GM23338 (cell line): ENCODE measurements at regions not wholly inside any gene's neighbourhood (a gene's known extent, or its start where the extent isn't known, plus 50 kb on each side); places are given as distances from the start of the nearest gene placed in this dataset.

Experiments
- ATAC-seq: fragments of 200-7000 bp; cut with Tn5 transposase; 3 replicates; pipeline ENCODE4 v1.9.1; 2020
- DNase-seq: peaks from one replicate; pipeline ENCODE4 v3.0.0-alpha.2; 2015; ENCODE audit warnings: low spot score
- H2AFZ ChIP-seq: fragments of 200-600 bp; sonication (generic); 2 replicates; pipeline ENCODE4 v1.8.0; 2016; ENCODE audit warnings: antibody characterized with exemption, mild to moderate bottlenecking, moderate library complexity
- H3F3A ChIP-seq: fragments of 200-600 bp; sonication (generic); replicated peaks from 2 replicates; pipeline ENCODE4 v1.8.0; 2017; ENCODE audit warnings: antibody characterized with exemption, mixed run types, low read depth
- H3K27ac ChIP-seq: fragments of 200-600 bp; sonication (generic); 2 replicates; pipeline ENCODE4 v1.6.1; 2016; ENCODE audit warnings: low read depth
- H3K27me3 ChIP-seq: fragments of 200-600 bp; sonication (generic); 2 replicates; pipeline ENCODE4 v1.8.0; 2016; ENCODE audit warnings: mild to moderate bottlenecking, mixed run types, moderate library complexity; ENCODE audit not compliant: insufficient read depth
- H3K36me3 ChIP-seq: fragments of 200-600 bp; sonication (generic); 2 replicates; pipeline ENCODE4 v1.8.0; 2016; ENCODE audit warnings: mild to moderate bottlenecking; ENCODE audit not compliant: insufficient read depth
- H3K4me1 ChIP-seq: fragments of 200-600 bp; sonication (generic); 2 replicates; pipeline ENCODE4 v1.8.0; 2016; ENCODE audit warnings: mild to moderate bottlenecking, moderate library complexity; ENCODE audit not compliant: insufficient read depth
- H3K4me2 ChIP-seq: fragments of 200-600 bp; sonication (generic); 2 replicates; pipeline ENCODE4 v1.7.1; 2017; ENCODE audit warnings: mixed run types
- H3K4me3 ChIP-seq: fragments of 200-600 bp; sonication (generic); 2 replicates; pipeline ENCODE4 v1.6.1; 2016; ENCODE audit warnings: mixed run types
- H3K79me2 ChIP-seq: fragments of 200-600 bp; sonication (generic); replicated peaks from 2 replicates; pipeline ENCODE4 v1.8.0; 2017; ENCODE audit warnings: mild to moderate bottlenecking; ENCODE audit not compliant: insufficient read depth
- H3K9me2 ChIP-seq: fragments of 200-600 bp; sonication (generic); 2 replicates; pipeline ENCODE4 v1.8.0; 2017; ENCODE audit not compliant: insufficient read depth
- H4K20me1 ChIP-seq: fragments of 200-600 bp; sonication (generic); replicated peaks from 2 replicates; pipeline ENCODE4 v1.8.0; 2017; ENCODE audit warnings: mild to moderate bottlenecking; ENCODE audit not compliant: insufficient read depth
- H3K27ac Mint-ChIP-seq: 2 replicates; pipeline ENCODE4 v1.8.0; 2020; ENCODE audit warnings: inconsistent platforms, mild to moderate bottlenecking, moderate library complexity, mixed read lengths
- H3K27me3 Mint-ChIP-seq: 3 replicates; pipeline ENCODE4 v1.8.0; 2022; ENCODE audit warnings: low read depth, mild to moderate bottlenecking, moderate library complexity, mixed read lengths, inconsistent platforms; ENCODE audit not compliant: insufficient read depth, poor library complexity
- H3K36me3 Mint-ChIP-seq: 3 replicates; pipeline ENCODE4 v1.8.0; 2021; ENCODE audit warnings: low read depth, mild to moderate bottlenecking, inconsistent platforms, moderate library complexity, mixed read lengths
- H3K4me1 Mint-ChIP-seq: 3 replicates; pipeline ENCODE4 v1.8.0; 2020; ENCODE audit warnings: mild to moderate bottlenecking, inconsistent platforms, mixed read lengths
- H3K4me3 Mint-ChIP-seq: 3 replicates; pipeline ENCODE4 v1.8.0; 2021; ENCODE audit warnings: moderate library complexity, mild to moderate bottlenecking, inconsistent platforms, mixed read lengths
- H3K9me3 Mint-ChIP-seq: 3 replicates; pipeline ENCODE4 v1.8.0; 2020; ENCODE audit warnings: moderate library complexity, mild to moderate bottlenecking, inconsistent platforms, mixed read lengths
- CTCF ChIP-seq, 2 experiments: fragments of 200-600 bp in 1 of 2; sonication (generic) in 1 of 2; conservative IDR thresholded peaks; 2 replicates each; pipeline versions ENCODE4 v1.5.1 to v1.6.1; 2016 to 2017; ENCODE audit warnings: antibody characterized with exemption in 2 of 2, low read depth in 2 of 2, mild to moderate bottlenecking in 2 of 2, moderate library complexity in 1 of 2
- ETS1 ChIP-seq: IDR thresholded peaks from 2 replicates; pipeline ENCODE4 v1.6.1; 2016; ENCODE audit warnings: antibody characterized with exemption
- EZH2phosphoT487 ChIP-seq: fragments of 200-600 bp; sonication (generic); IDR thresholded peaks from one replicate; pipeline ENCODE4 v1.8.1; 2018; ENCODE audit warnings: antibody characterized with exemption; ENCODE audit not compliant: unreplicated experiment
- NANOG ChIP-seq: IDR thresholded peaks from 2 replicates; pipeline ENCODE4 v1.6.1; 2016; ENCODE audit warnings: antibody characterized with exemption, borderline replicate concordance
- POLR2AphosphoS5 ChIP-seq: IDR thresholded peaks from 2 replicates; pipeline ENCODE4 v1.6.1; 2016; ENCODE audit warnings: antibody characterized with exemption, low read depth
- REST ChIP-seq: IDR thresholded peaks from one replicate; pipeline ENCODE4 v1.6.1; 2018; ENCODE audit warnings: antibody characterized with exemption; ENCODE audit not compliant: unreplicated experiment
- STAT1 ChIP-seq: IDR thresholded peaks from one replicate; pipeline ENCODE4 v1.6.1; 2016; ENCODE audit warnings: antibody characterized with exemption; ENCODE audit not compliant: unreplicated experiment
- ZNF114 ChIP-seq: fragments of 250-450 bp; sonication (Bioruptor Pico); IDR thresholded peaks from 2 replicates; pipeline ENCODE4 v1.5.0; 2020; ENCODE audit warnings: mild to moderate bottlenecking, moderate library complexity
- ZNF331 ChIP-seq: fragments of 250-450 bp; sonication (Bioruptor Pico); IDR thresholded peaks from 2 replicates; pipeline ENCODE4 v1.5.0; 2020; ENCODE audit warnings: low read depth, mild to moderate bottlenecking, moderate library complexity

- TF ChIP-seq POLR2AphosphoS5, result no peak
- TF ChIP-seq EZH2phosphoT487, result no peak
- no peak for TF ChIP-seq ETS1
- TF ChIP-seq CTCF (conservative IDR thresholded peaks at IDR 0.05; ENCODE audit: low read depth in 2 of 2), result no peak
- TF ChIP-seq REST, result no peak
- TF ChIP-seq STAT1, result no peak
- no peak for TF ChIP-seq NANOG
- TF ChIP-seq ZNF114 (CRISPR knock-in tag), result no peak
Measured at GRCh38 chr5:96572864-96573512, 89.2 kb upstream of the CAST start (continued).

GRCh38 chr5:96573513-96573894, 88.7 kb upstream of the CAST start:
- Histone ChIP-seq H3K36me3 (no peaks in the 10 kb centered on the region), H3K4me2 (no peak overlapping the region), H2AFZ (no peak overlapping the region), H3K79me2 (no peaks in the 10 kb centered on the region), H3K4me3 (no peak overlapping the region), H3K27me3 (no peaks in the 10 kb centered on the region), H3K27ac (no peak overlapping the region), H4K20me1 (no peaks in the 10 kb centered on the region), H3K9me2 (no peaks in the 10 kb centered on the region), H3K4me1 (no peaks in the 10 kb centered on the region), H3F3A (no peaks in the 10 kb centered on the region)
- TF ChIP-seq EZH2phosphoT487, result no peak
- TF ChIP-seq ETS1, result no peak
- TF ChIP-seq NANOG, result no peak
- TF ChIP-seq REST, result no peak
- TF ChIP-seq CTCF (conservative IDR thresholded peaks at IDR 0.05; ENCODE audit: low read depth in 2 of 2), result no peak
- no peak for TF ChIP-seq ZNF331 (CRISPR knock-in tag)
- TF ChIP-seq STAT1, result no peak
- TF ChIP-seq POLR2AphosphoS5, result no peak
- H3K27me3 Mint-ChIP-seq, result peaks cover 1% of the 10 kb centered on the region
- H3K36me3 Mint-ChIP-seq, result no peaks in the 10 kb centered on the region
- no peaks in the 10 kb centered on the region for H3K9me3 Mint-ChIP-seq
- no peak overlapping the region for H3K4me3 Mint-ChIP-seq
- no peak for ATAC-seq
- DNase-seq, result no peak
- H3K27ac Mint-ChIP-seq, result no peak overlapping the region
- H3K4me1 Mint-ChIP-seq, result no peaks in the 10 kb centered on the region
